GM12865 (cell line): ENCODE measurements at regions not wholly inside any gene's neighbourhood (a gene's known extent, or its start where the extent isn't known, plus 50 kb on each side); places are given as distances from the start of the nearest gene placed in this dataset.

Experiments used
- DNase-seq: peaks from one replicate; pipeline ENCODE4 v3.0.0; 2010; ENCODE audit warnings: low read depth
- H3K4me3 ChIP-seq: 2 replicates; pipeline ENCODE4 v1.5.1; 2011; ENCODE audit warnings: mild to moderate bottlenecking, low read depth, low read length, control low read depth
- CTCF ChIP-seq: IDR thresholded peaks from 2 replicates; pipeline ENCODE4 v1.5.1; 2011; ENCODE audit warnings: low read length, control low read depth, low read depth, inconsistent platforms; ENCODE audit not compliant: insufficient read depth; ENCODE audit errors: missing control alignments

- no peak for TF ChIP-seq CTCF
- no peak overlapping the region for H3K4me3 ChIP-seq
- DNase-seq = no peak
Measured at GRCh38 chr5:18888821-18889220, 1099.2 kb downstream of the CDH18 start.

GRCh38 chr5:18900644-18901043, 1087.4 kb downstream of the CDH18 start:
- no peak for TF ChIP-seq CTCF

DNA sequence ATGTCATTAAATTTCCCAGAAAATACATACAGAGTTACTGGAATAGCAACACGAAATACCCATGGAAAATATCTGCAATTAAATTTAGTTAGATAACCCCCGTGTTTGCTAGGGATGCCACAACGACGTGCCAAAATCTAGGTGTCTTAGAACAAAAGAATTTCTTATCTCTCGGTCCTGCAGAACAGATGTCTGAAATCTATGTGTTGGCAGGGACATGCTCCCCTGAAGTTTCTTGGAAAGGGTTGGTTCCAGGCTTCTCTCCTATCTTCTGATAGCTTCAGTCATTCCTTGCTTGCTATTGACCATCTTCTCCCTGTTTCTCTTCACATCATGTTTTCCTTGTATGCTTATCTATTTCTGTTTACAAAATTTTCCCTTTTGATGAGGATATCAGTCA, 1067.0 kb downstream of the CDH18 start:
- TF ChIP-seq CTCF = no peak
- no peak for DNase-seq
- H3K4me3 ChIP-seq = no peak overlapping the region

More at GRCh38 chr5:18900644-18901043, 1087.4 kb downstream of the CDH18 start:
- DNase-seq = no peak
- H3K4me3 ChIP-seq = no peak overlapping the region

DNA sequence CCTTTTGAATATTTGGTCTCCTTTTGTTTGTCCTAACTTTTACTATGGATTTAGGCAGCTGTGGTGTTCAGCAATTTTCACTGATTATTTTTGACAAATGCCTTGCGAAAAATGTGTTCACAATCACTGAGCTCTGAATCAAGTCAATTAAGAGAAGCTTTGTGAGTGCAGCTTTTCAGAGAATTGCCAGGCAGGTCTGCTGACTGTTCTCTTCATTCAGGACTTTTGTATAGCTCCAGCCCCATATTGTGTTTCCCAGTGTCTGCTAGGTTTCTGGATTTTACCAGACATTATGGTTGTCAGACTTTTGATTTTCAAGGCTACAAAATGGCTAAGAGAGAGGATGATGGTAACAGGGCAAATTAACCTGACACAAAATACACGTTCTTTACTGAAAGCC, 1055.9 kb downstream of the CDH18 start:
- DNase-seq = no peak
- TF ChIP-seq CTCF = no peak
- no peak overlapping the region for H3K4me3 ChIP-seq

GRCh38 chr5:18944771-18945170, 1043.2 kb downstream of the CDH18 start:
- no peak for DNase-seq
- TF ChIP-seq CTCF = no peak
- H3K4me3 ChIP-seq = no peak overlapping the region

DNA sequence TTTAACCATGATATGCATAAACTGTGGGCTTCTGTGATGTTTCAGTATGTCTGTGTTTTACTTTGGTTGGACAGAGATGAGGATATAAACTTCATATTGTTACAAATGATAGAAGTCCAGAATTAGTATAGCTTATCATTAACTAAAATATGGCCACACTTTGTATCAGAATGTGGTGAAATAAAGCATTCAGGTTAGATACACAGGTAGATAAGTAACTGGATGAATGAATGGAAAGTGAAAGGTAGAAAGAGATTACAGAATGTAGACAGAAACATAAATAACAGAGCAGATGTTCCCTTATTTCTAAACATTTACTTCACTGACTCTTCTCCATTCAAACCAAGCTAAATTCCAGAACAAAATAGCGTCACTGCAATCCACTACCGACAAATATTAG, 1033.8 kb downstream of the CDH18 start:
- TF ChIP-seq CTCF = no peak
- no peak for DNase-seq
- H3K4me3 ChIP-seq = no peak overlapping the region

- DNase-seq = no peak
- TF ChIP-seq CTCF = no peak
- no peak overlapping the region for H3K4me3 ChIP-seq
Measured at GRCh38 chr5:18959535-18959934, 1028.5 kb downstream of the CDH18 start.
